ENCODE measurements at regions not wholly inside any gene's neighbourhood (a gene's known extent, or its start where the extent isn't known, plus 50 kb on each side); places are given as distances from the start of the nearest gene placed in this dataset.

- BruUV-seq (replicated peaks): no TSS peak
- CTCF ChIA-PET: no interaction called here
- H3K4me1 ChIP-seq (ENCODE audit: control insufficient read depth, insufficient read depth, low read length): no peaks in the 10 kb centered on the region
- intact Hi-C loops (cut with micrococcal nuclease; ENCODE audit: unreplicated experiment): no loop called here
- 5% methylated on average over 3 of the region's 3 CpGs for whole genome bisulfite sequencing (ENCODE audit: insufficient coverage, insufficient replicate concordance, low lambda C conversion rate, missing lambda C conversion rate)
- no peaks in the 10 kb centered on the region for H3K79me2 ChIP-seq (ENCODE audit: control insufficient read depth, insufficient read depth, low read length)
- SMC1A ChIA-PET (ENCODE audit: uncharacterized antibody, unreplicated experiment): no interaction called here
- H3K4me2 ChIP-seq (ENCODE audit: control insufficient read depth, insufficient read depth): no peak overlapping the region
- no peak overlapping the region for H3K4me3 ChIP-seq
- TF ChIP-seq TCF7 (IDR thresholded peaks at IDR 0.05; ENCODE audit: borderline replicate concordance) (no peak), CEBPB (IDR thresholded peaks at IDR 0.05; ENCODE audit: borderline replicate concordance in 1 of 2, low read depth in 2 of 2, low read length in 2 of 2) (no peak), PRDM15 (CRISPR knock-in tag; IDR thresholded peaks at IDR 0.05) (no peak), STAT1 (conservative IDR thresholded peaks at IDR 0.05) (no peak), ZNF24 (IDR thresholded peaks at IDR 0.05) (no peak)
- no peak overlapping the region for H2AFZ ChIP-seq (ENCODE audit: control insufficient read depth, low read depth, low read length)
- H3K36me3 ChIP-seq (ENCODE audit: control insufficient read depth in 2 of 2, insufficient read depth in 2 of 2, low read length in 1 of 2): no peaks in the 10 kb centered on the region
- no peak overlapping the region for H3K27ac ChIP-seq (ENCODE audit: control insufficient read depth, insufficient read depth)
- in situ Hi-C loops (cut with MboI): no loop called here
- H3K9ac ChIP-seq (ENCODE audit: control insufficient read depth, insufficient read depth, low read length): no peak overlapping the region
- no peaks in the 10 kb centered on the region for H4K20me1 ChIP-seq (ENCODE audit: control insufficient read depth, insufficient read depth)
- H3K27me3 ChIP-seq (replicated peaks in 1 of 2; ENCODE audit: control insufficient read depth in 2 of 2, insufficient read depth in 2 of 2, low read length in 1 of 2): no peaks in the 10 kb centered on the region
- POLR2A ChIA-PET: no interaction called here
- FAIRE-seq: no peak
- H3K9me3 ChIP-seq (replicated peaks; ENCODE audit: control insufficient read depth, insufficient read depth, low read length): no peaks in the 10 kb centered on the region
- DNase-seq (ENCODE audit: low read depth, low spot score): no peak
- RAD21 ChIA-PET (ENCODE audit: unreplicated experiment): no interaction called here
- no peak for ATAC-seq
These were observed 211.4 kb upstream of the TSHZ2 start for GRCh38 chr20:52760791-52761190.

GRCh38 chr20:52757411-52757810 lies 214.7 kb upstream of the TSHZ2 start:
- ChIA-PET POLR2A (no interaction called here), SMC1A (ENCODE audit: uncharacterized antibody, unreplicated experiment) (no interaction called here), CTCF (no interaction called here), RAD21 (ENCODE audit: unreplicated experiment) (no interaction called here)
- Histone ChIP-seq H3K4me1 (ENCODE audit: control insufficient read depth, insufficient read depth, low read length) (no peaks in the 10 kb centered on the region), H3K9ac (ENCODE audit: control insufficient read depth, insufficient read depth, low read length) (no peak overlapping the region), H2AFZ (ENCODE audit: control insufficient read depth, low read depth, low read length) (no peak overlapping the region), H3K27ac (ENCODE audit: control insufficient read depth, insufficient read depth) (no peak overlapping the region), H3K27me3 (replicated peaks in 1 of 2; ENCODE audit: control insufficient read depth in 2 of 2, insufficient read depth in 2 of 2, low read length in 1 of 2) (no peaks in the 10 kb centered on the region), H3K4me3 (no peak overlapping the region), H3K9me3 (replicated peaks; ENCODE audit: control insufficient read depth, insufficient read depth, low read length) (no peaks in the 10 kb centered on the region), H3K36me3 (ENCODE audit: control insufficient read depth in 2 of 2, insufficient read depth in 2 of 2, low read length in 1 of 2) (no peaks in the 10 kb centered on the region), H3K79me2 (ENCODE audit: control insufficient read depth, insufficient read depth, low read length) (no peaks in the 10 kb centered on the region), H4K20me1 (ENCODE audit: control insufficient read depth, insufficient read depth) (no peaks in the 10 kb centered on the region), H3K4me2 (ENCODE audit: control insufficient read depth, insufficient read depth) (no peak overlapping the region)
- no TSS peak for BruUV-seq (replicated peaks)
- no peak for TF ChIP-seq EED (IDR thresholded peaks at IDR 0.05; ENCODE audit: low read depth)
- TF ChIP-seq TARDBP (IDR thresholded peaks at IDR 0.05; ENCODE audit: borderline replicate concordance): no peak
- no peak for TF ChIP-seq RAD51 (IDR thresholded peaks at IDR 0.05)
- TF ChIP-seq HCFC1 (IDR thresholded peaks at IDR 0.05; ENCODE audit: low read length): no peak
- TF ChIP-seq ZNF207 (IDR thresholded peaks at IDR 0.05; ENCODE audit: borderline replicate concordance): no peak
- no peak for TF ChIP-seq ZNF622 (IDR thresholded peaks at IDR 0.05)
- TF ChIP-seq CBX3 (IDR thresholded peaks at IDR 0.05; ENCODE audit: borderline replicate concordance, low read depth): no peak
- TF ChIP-seq RELA (IDR thresholded peaks at IDR 0.05; ENCODE audit: borderline replicate concordance, partially characterized antibody): no peak
- 17% methylated on average over 3 of the region's 3 CpGs for WGBS (ENCODE audit: insufficient coverage, insufficient replicate concordance, low lambda C conversion rate, missing lambda C conversion rate)
- DNase-seq (ENCODE audit: low read depth, low spot score) (no peak), FAIRE-seq (no peak), ATAC-seq (no peak)
- in situ Hi-C loops (cut with MboI) (no loop called here), intact Hi-C loops (cut with micrococcal nuclease; ENCODE audit: unreplicated experiment) (no loop called here)

Data from GM12878 (cell line).